Neuronal stem cell (in vitro differentiated cells): ENCODE measurements at regions not wholly inside any gene's neighbourhood (a gene's known extent, or its start where the extent isn't known, plus 50 kb on each side); places are given as distances from the start of the nearest gene placed in this dataset.

Experiments used
- DNase-seq: peaks from one replicate; pipeline ENCODE4 v3.0.0-alpha.2; 2013; ENCODE audit warnings: low spot score
- H2AFZ ChIP-seq: one replicate; pipeline ENCODE4 v1.6.1; 2013; ENCODE audit warnings: mild to moderate bottlenecking, low read length, inconsistent platforms
- H2AK5ac ChIP-seq: 2 replicates; pipeline ENCODE4 v1.6.1; 2013; ENCODE audit warnings: low read depth, mild to moderate bottlenecking, inconsistent platforms, low read length, moderate library complexity, mixed read lengths
- H2BK120ac ChIP-seq: 2 replicates; pipeline ENCODE4 v1.6.1; 2013; ENCODE audit warnings: low read depth, mild to moderate bottlenecking, inconsistent platforms, low read length, moderate library complexity, mixed read lengths
- H2BK12ac ChIP-seq: one replicate; pipeline ENCODE4 v1.6.1; 2013; ENCODE audit warnings: low read length, inconsistent platforms
- H2BK15ac ChIP-seq: 2 replicates; pipeline ENCODE4 v1.6.1; 2013; ENCODE audit warnings: mild to moderate bottlenecking, low read length, inconsistent platforms, mixed read lengths
- H2BK5ac ChIP-seq: one replicate; pipeline ENCODE4 v1.6.1; 2013; ENCODE audit warnings: inconsistent platforms, mild to moderate bottlenecking, low read length, moderate library complexity
- H3K14ac ChIP-seq: one replicate; pipeline ENCODE4 v1.6.1; 2013; ENCODE audit warnings: low read length, inconsistent platforms
- H3K18ac ChIP-seq: 2 replicates; pipeline ENCODE4 v1.6.1; 2013; ENCODE audit warnings: low read length, inconsistent platforms
- H3K23ac ChIP-seq: 2 replicates; pipeline ENCODE4 v1.6.1; 2013; ENCODE audit warnings: low read depth, mild to moderate bottlenecking, mixed read lengths, low read length, inconsistent platforms; ENCODE audit not compliant: poor library complexity
- H3K27ac ChIP-seq: replicated peaks from 3 replicates; pipeline ENCODE4 v1.5.1; 2013; ENCODE audit warnings: low read length, inconsistent platforms
- H3K27me3 ChIP-seq, 3 experiments: 2 replicates each; pipeline ENCODE4 v1.6.1; 2013; ENCODE audit warnings: low read length in 3 of 3, mild to moderate bottlenecking in 2 of 3, inconsistent platforms in 1 of 3, low read depth in 1 of 3, mixed read lengths in 1 of 3, moderate library complexity in 1 of 3; ENCODE audit not compliant: control insufficient read depth in 3 of 3, insufficient read depth in 3 of 3
- H3K36me3 ChIP-seq, 2 donors: replicated peaks in 1 of 2; 2 replicates each; pipeline ENCODE4 v1.6.1; 2013; ENCODE audit warnings: low read length in 2 of 2; ENCODE audit not compliant: control insufficient read depth in 2 of 2, insufficient read depth in 2 of 2
- H3K4ac ChIP-seq: 2 replicates; pipeline ENCODE4 v1.6.1; 2013; ENCODE audit warnings: inconsistent platforms, mild to moderate bottlenecking, low read length, moderate library complexity
- H3K4me1 ChIP-seq, 2 donors: 1 replicate in 1 of 2; 2 replicates in 1 of 2; pipeline ENCODE4 v1.6.1; 2013; ENCODE audit warnings: low read length in 2 of 2, low read depth in 1 of 2; ENCODE audit not compliant: control insufficient read depth in 2 of 2, insufficient read depth in 1 of 2
- H3K4me2 ChIP-seq: one replicate; pipeline ENCODE4 v1.6.1; 2013; ENCODE audit warnings: mild to moderate bottlenecking, low read length, inconsistent platforms; ENCODE audit not compliant: insufficient read depth, poor library complexity, severe bottlenecking
- H3K4me3 ChIP-seq, 2 donors: 2 replicates each; pipeline ENCODE4 v1.5.1; 2013; ENCODE audit warnings: low read length in 2 of 2, mild to moderate bottlenecking in 2 of 2, inconsistent platforms in 1 of 2, moderate library complexity in 1 of 2
- H3K79me1 ChIP-seq: one replicate; pipeline ENCODE4 v1.6.1; 2013; ENCODE audit warnings: low read depth, mild to moderate bottlenecking, inconsistent platforms, low read length, moderate library complexity
- H3K9ac ChIP-seq: one replicate; pipeline ENCODE4 v1.6.1; 2013; ENCODE audit warnings: mild to moderate bottlenecking, low read depth, low read length, inconsistent platforms; ENCODE audit not compliant: poor library complexity
- H3K9me3 ChIP-seq, 2 donors: replicated peaks in 1 of 2; 2 replicates each; pipeline versions ENCODE3 to v1.6.1; 2013; ENCODE audit warnings: low read length in 2 of 2, mild to moderate bottlenecking in 2 of 2, inconsistent platforms in 1 of 2, low read depth in 1 of 2, mixed read lengths in 1 of 2, moderate library complexity in 1 of 2; ENCODE audit not compliant: control insufficient read depth in 2 of 2, insufficient read depth in 1 of 2
- H4K8ac ChIP-seq: one replicate; pipeline ENCODE4 v1.6.1; 2013; ENCODE audit warnings: low read depth, mild to moderate bottlenecking, inconsistent platforms, low read length, moderate library complexity
- H4K91ac ChIP-seq: one replicate; pipeline ENCODE4 v1.6.1; 2013; ENCODE audit warnings: low read length, low read depth, mild to moderate bottlenecking, inconsistent platforms; ENCODE audit not compliant: poor library complexity
- WGBS, 2 donors: extraction: QIAGEN DNeasy Blood & Tissue Kit; methylation state at CpG; one replicate each; pipeline ENCODE4 v1.1.7; 2013; ENCODE audit warnings: missing lambda C conversion rate in 2 of 2, mixed read lengths in 1 of 2; ENCODE audit not compliant: insufficient read length in 2 of 2, insufficient replicate concordance in 1 of 2; ENCODE audit errors: extremely low coverage in 2 of 2; 5-methylcytosine and 5-hydroxymethylcytosine counted together

DNA sequence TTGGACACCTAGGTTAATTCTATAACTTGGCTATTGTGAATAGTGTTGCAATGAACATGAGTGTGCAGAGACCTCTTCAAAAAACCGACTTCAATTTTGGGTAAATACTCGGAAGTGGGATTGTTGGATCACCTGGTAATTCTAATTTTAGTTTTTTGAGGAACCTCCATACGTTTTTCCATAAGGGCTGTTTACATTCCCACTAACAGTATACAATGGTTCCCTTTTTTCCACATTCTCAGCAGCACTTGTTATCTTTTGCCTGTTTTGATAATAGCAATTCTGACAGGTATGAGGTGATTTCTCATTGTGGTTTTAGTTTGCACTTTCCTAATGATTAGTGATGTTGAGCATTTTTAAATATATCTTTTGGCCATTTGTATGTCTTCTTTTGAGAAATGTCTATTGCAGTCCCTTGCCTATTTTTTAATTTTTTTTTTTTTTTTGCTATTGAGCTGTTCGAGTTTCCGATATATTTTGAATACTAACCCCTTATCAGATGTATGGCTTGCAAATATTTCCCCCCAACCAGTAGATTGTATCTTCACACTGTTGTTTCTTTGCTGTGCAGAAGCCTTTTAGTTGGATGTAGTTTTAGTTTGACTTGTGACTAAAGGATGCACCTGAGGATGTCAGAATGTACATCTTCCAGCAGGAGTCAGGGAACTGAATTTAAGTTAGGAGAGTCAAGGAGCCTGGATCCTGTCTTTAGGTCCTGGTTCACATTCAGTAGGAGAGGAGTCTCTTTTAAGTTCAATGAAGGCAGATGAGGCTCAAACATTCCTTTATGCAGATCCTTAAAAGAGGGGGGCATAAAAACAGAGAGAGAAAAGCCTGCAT, 120.0 kb downstream of the S1PR1 start:
- Histone ChIP-seq H3K4me1 (peaks cover 0 to 3% of the 10 kb centered on the region in 2 donors), H4K91ac (no peak overlapping the region), H3K4me3 (no peak overlapping the region), H3K27me3 (peaks cover 0 to 2% (median 0%) of the 10 kb centered on the region in 3 experiments), H3K18ac (no peak overlapping the region), H3K4me2 (no peak overlapping the region), H3K79me1 (no peaks in the 10 kb centered on the region), H2BK15ac (no peak overlapping the region), H2BK12ac (no peak overlapping the region), H3K14ac (no peak overlapping the region), H2AK5ac (no peak overlapping the region), H4K8ac (no peak overlapping the region), H3K4ac (no peak overlapping the region), H3K9me3 (peaks cover 0 to 3% of the 10 kb centered on the region in 2 donors), H2BK120ac (no peak overlapping the region), H3K27ac (no peak overlapping the region), H3K23ac (no peak overlapping the region), H3K36me3 (no peaks in the 10 kb centered on the region), H2AFZ (no peak overlapping the region), H3K9ac (no peak overlapping the region), H2BK5ac (no peak overlapping the region)
- WGBS, 2 donors: no CpG with 5 or more reads among the region's 5 CpGs
- no peak for DNase-seq

DNA sequence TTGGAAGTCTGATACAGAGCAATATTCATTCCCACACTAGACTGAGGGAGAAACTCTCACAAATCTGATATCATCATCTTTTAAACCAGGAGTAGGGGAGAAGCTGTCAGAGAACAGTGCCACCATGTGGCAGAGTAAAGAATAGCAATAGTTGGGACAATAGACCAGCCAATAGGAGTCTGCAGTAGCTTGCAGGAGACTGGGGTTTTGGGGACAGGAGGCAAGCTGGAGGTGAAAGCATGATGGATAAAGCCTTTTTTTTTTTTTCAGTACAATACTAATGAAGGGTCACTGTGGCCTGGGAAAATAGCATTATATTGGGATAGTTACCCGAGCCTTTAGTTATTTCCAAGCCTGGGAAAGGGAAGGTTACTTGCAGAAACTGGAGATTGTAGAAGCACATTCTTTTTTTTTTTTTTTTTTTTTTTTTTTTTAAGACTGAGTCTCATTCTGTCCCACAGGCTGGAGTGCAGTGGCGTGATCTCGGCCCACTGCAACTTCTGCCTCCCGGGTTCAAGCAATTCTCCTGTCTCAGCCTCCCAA, 120.7 kb downstream of the S1PR1 start:
- Histone ChIP-seq H3K36me3 (no peaks in the 10 kb centered on the region), H2AK5ac (no peak overlapping the region), H2BK5ac (no peak overlapping the region), H3K18ac (no peak overlapping the region), H2BK12ac (no peak overlapping the region), H2BK15ac (no peak overlapping the region), H3K27ac (no peak overlapping the region), H2BK120ac (no peak overlapping the region), H3K79me1 (no peaks in the 10 kb centered on the region), H4K8ac (no peak overlapping the region), H3K9ac (no peak overlapping the region), H3K4me3 (no peak overlapping the region), H3K27me3 (peaks cover 0 to 2% (median 0%) of the 10 kb centered on the region in 3 experiments), H3K14ac (no peak overlapping the region), H3K23ac (no peak overlapping the region), H3K4me1 (peaks cover 0 to 3% of the 10 kb centered on the region in 2 donors), H3K4me2 (no peak overlapping the region), H4K91ac (no peak overlapping the region), H2AFZ (no peak overlapping the region), H3K9me3 (peaks cover 0 to under 1% of the 10 kb centered on the region in 2 donors), H3K4ac (no peak overlapping the region)
- peak; percentile 83 for DNase-seq
- WGBS, 2 donors: no CpG with 5 or more reads among the region's 4 CpGs

DNA sequence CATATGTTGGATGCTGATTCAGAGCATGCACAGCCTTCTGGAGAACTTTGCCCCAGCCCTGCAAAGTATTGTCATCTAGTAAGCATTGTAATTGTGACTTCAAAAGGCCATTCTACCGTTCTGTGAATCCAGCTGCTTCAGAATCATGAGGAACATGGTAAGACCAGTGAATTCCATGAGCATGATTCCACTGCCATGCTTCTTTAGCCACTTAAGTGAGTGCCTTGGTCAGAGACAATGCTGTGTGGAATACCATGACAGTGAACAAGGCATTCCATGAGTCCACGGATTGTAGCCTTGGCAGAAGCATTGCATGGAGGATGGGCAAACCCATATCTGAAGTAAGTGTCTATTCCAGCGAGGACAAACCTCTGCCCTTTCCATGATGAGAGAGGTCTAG, 123.7 kb downstream of the S1PR1 start:
- Histone ChIP-seq H3K79me1 (no peaks in the 10 kb centered on the region), H2BK120ac (no peak overlapping the region), H3K4me2 (no peak overlapping the region), H2BK5ac (no peak overlapping the region), H3K27me3 (no peaks in the 10 kb centered on the region), H4K8ac (no peak overlapping the region), H2AK5ac (no peak overlapping the region), H2BK15ac (no peak overlapping the region), H3K9me3 (peaks cover 0 to 4% of the 10 kb centered on the region in 2 donors), H3K4ac (no peak overlapping the region), H3K4me1 (peaks cover 1 to 7% of the 10 kb centered on the region in 2 donors), H2AFZ (no peak overlapping the region), H3K14ac (no peak overlapping the region), H3K18ac (no peak overlapping the region), H2BK12ac (no peak overlapping the region), H4K91ac (no peak overlapping the region), H3K4me3 (no peak overlapping the region), H3K9ac (no peak overlapping the region), H3K36me3 (no peaks in the 10 kb centered on the region), H3K23ac (no peak overlapping the region), H3K27ac (no peak overlapping the region)
- no CpG with 5 or more reads among the region's 3 CpGs for WGBS, 2 donors
- no peak for DNase-seq

DNA sequence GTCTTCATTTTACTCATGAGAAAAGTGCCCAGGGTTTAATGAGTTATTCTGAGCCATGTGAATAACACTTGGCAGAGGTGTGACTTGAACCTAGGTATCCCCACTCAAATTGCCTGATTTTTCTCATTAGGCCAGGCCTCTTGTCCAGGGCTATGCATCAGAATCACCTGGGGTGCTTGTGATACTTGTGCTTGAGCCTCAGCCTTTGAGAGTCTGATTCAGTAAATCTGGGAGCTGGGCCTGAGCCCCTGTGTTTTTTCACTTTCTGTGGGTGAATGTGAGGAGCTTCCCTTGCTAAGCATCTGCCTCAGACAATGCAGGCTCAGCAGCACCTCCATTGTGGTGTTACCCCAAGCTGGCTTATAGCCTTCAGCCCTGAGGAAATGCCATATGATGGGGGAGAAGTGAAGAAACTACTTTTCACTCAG, 127.1 kb downstream of the S1PR1 start:
- Histone ChIP-seq H3K4me3 (no peak overlapping the region), H4K91ac (no peak overlapping the region), H3K27ac (no peak overlapping the region), H3K4me2 (no peak overlapping the region), H2AFZ (no peak overlapping the region), H3K36me3 (no peaks in the 10 kb centered on the region), H3K27me3 (no peaks in the 10 kb centered on the region), H2BK15ac (no peak overlapping the region), H3K14ac (no peak overlapping the region), H3K4ac (no peak overlapping the region), H3K9ac (no peak overlapping the region), H3K23ac (no peak overlapping the region), H2BK5ac (no peak overlapping the region), H3K4me1 (peaks cover 5 to 21% of the 10 kb centered on the region in 2 donors), H4K8ac (no peak overlapping the region), H2BK12ac (no peak overlapping the region), H2BK120ac (no peak overlapping the region), H3K18ac (no peak overlapping the region), H3K79me1 (no peaks in the 10 kb centered on the region), H2AK5ac (no peak overlapping the region), H3K9me3 (peaks cover 0 to 4% of the 10 kb centered on the region in 2 donors)
- DNase-seq: no peak
